ENCODE measurements at regions not wholly inside any gene's neighbourhood (a gene's known extent, or its start where the extent isn't known, plus 50 kb on each side); places are given as distances from the start of the nearest gene placed in this dataset.

- DNase-seq (ENCODE audit: low read depth, low spot score), result peak; percentile 1
Observed at GRCh38 chr17:71378036-71378435, 742.8 kb upstream of the SOX9 start.

GRCh38 chr17:71378741-71379140, 742.1 kb upstream of the SOX9 start:
- peak; percentile 18 for DNase-seq (ENCODE audit: low read depth, low spot score)

DNA sequence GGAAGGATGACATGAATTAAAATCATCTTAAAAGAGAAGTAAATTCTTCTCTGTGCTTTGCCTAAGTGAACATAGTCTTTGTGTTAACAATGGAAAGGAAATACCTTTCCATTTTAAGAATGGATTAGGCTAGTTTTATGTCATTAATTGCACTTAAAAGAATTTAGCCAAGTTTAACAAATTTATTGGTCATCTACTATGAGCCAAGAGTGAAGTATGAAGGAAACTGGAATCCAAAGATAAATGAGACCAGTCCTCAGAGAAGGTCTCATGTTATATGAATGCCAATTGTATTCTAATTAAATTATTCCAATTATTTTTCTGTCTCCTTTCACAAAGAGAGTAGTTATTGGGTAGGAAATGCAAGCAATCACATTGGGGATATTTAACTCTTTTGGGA, 741.3 kb upstream of the SOX9 start:
- no peak for DNase-seq (ENCODE audit: low read depth, low spot score)

GRCh38 chr17:71380535-71380934, 740.3 kb upstream of the SOX9 start:
- no peak for DNase-seq (ENCODE audit: low read depth, low spot score)

DNA sequence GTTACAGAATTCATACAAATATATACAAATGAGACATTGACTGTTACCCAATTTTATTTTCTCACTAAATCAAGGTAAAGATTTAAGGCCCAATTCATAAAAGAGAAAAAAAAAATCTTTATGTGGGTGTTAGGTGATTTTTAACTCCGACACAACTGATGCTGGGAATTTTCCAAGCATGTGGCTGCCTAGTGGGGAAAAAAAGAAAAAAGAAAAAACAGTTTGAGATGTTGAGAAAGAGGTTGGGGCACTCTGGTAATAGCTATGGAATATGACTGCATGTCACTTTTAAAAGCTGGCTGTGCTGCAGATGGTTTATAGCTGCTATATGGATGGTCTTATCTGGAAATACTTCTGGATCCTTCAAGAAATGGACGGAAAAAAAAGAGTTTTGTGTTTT, 739.9 kb upstream of the SOX9 start:
- no peak for DNase-seq (ENCODE audit: low read depth, low spot score)

GRCh38 chr17:71383091-71383490, 737.7 kb upstream of the SOX9 start:
- DNase-seq (ENCODE audit: low read depth, low spot score), result no peak

DNA sequence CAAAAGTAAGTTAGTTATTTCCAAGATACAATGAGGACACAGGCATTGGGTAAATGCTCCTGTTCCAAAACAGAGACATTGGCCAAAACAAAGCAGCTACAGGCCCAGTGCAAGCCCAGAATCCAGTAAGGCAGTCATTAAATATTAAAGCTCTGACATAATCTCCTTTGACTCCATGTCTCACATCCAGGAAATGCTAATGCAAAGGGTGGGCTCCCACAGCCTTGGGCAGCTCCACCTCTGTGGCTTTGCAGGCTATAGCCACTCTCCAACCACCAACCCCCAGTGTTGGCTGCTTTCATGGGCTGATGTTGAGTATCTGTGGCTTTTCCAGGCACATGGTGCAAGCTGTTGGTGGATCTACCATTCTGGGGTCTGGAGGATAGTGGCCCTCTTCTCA, 733.4 kb upstream of the SOX9 start:
- DNase-seq (ENCODE audit: low read depth, low spot score), result no peak

GRCh38 chr17:71392715-71393567, 727.9 kb upstream of the SOX9 start:
- no peak for DNase-seq (ENCODE audit: low read depth, low spot score)

DNA sequence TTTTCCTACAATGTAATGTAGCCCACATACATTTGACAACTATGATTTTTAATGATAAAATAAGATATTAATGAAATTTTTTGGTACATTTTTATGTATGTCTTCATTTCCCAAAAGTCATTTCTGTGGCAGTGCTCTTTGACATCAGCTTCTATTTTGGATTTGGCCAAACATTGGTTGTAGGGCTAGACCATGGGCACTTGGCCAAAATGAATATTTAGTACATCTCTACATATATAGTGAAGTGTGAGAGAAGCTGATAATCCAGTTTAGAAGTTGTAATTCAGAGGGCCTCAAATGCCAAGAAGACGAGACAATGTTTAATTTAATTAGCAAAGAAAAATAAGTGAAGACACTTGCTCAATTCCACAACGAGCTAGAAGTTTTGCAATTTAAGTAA, 724.9 kb upstream of the SOX9 start:
- DNase-seq (ENCODE audit: low read depth, low spot score), result no peak

DNA sequence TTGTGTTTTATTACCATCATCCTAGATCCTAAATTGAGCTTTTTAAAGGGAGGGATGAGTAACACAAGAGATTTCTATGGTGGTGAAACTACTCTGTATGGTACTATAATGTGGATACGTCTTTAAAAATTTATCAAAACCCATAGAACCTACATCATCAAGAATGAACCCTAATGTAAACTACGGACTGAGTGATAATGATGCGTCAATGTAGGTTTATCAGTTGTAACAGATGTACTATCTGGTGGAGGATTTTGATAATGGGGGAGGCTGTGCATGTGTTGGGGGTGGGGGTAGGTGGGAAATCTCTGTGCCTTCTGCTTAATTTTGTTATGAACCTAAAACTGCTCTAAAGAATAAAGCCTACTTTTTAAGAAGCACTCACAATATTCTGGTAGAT, 724.1 kb upstream of the SOX9 start:
- no peak for DNase-seq (ENCODE audit: low read depth, low spot score)

DNA sequence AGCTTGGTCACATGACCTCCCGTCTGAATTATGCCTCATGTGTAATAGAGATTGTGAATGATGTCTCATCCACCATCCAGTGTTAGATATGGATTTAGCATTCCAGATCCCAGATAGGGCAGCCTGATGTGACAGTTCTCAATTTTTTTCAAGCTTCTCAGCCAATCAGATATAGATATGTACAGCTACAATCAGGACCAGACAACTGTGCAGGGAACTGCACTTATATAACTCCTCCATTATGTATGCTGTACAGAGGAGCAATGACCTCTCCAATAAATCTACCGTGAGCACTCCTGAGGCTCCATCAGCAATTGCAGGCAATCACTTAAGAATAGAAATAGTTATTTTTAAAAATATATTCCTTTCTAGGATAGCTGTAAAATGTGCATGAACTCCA, 722.8 kb upstream of the SOX9 start:
- DNase-seq (ENCODE audit: low read depth, low spot score), result no peak

DNA sequence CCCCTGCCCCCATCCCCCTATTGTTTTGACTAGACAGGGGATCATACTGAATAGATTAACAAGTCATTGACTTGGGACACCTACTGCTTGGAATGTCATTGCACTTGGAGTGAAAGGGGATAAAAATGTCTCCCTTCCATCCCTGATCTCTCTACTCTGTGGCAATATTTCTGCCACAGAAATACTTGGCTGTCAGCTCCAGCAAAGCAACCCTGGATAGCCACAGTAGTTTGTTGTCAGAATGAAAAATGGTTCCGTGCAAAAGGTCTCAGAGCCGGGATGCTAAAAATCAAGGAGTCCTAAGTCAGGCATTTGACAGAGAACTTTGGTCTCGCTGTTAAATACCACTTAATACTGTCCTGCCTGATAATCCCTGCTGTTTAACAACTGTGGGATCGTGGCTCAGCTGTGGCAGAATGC, 722.0 kb upstream of the SOX9 start:
- peak; percentile 1 for DNase-seq (ENCODE audit: low read depth, low spot score)

DNA sequence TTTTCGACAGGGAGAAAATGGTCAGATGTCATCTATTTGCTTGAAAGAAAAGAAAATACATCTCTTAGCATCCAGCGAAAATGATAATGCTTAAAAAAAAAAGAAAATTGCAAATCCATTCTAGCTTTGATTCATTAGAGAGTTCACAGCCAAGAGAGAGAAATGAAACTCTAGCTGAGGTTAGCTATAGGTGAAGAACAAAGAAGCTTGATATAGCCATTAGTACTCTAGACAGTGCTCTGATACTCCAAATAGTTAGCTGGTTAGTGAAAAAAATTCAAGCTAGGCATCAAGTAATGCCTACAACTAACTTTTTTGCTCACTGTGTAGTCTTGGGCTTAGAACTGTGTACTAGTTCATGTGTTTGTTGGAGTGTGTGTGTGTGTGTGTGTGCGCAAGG, 721.6 kb upstream of the SOX9 start:
- no peak for DNase-seq (ENCODE audit: low read depth, low spot score)

DNA sequence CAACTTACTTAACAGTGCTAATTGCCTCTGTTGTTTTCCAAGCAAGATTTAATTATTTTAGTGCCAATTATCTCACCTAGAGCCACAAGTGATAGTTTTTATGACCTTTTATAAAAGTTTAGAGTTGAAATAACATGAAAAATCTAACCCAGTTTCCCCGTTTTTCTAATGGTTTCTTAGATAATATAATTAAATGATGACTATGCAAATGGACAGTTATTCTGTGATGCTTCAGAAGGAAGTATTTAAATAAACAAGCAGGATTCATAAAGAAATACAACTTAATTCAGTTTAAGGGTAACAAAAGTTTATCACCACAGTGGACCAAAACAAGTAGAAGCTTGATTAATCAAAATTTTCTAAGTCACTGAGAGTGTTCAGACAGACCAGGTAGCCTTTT, 721.2 kb upstream of the SOX9 start:
- no peak for DNase-seq (ENCODE audit: low read depth, low spot score)

GRCh38 chr17:71402007-71402406, 718.8 kb upstream of the SOX9 start:
- no peak for DNase-seq (ENCODE audit: low read depth, low spot score)

DNA sequence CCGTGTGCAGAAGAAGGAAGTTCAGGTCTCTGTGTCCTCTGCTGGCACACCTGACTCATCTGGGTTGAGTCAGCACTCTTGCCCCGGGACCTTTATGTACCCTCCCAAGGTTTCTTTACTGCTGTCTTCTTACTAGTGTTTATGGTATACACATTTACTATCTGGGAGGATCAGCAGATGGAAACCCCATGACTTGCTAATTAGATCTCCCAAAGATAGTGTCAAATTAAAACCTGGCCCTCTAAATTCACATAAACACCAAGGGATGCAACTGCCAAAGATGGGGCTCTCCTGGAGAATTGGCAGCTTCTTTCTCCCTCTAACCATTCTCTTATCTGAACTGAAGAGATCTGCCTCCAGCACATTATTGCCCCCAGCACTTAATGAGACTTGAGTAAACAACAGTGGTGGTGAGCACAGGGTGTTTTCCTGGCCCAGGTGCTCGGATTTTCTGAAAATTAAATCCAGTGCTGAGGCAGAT, 718.1 kb upstream of the SOX9 start:
- peak; percentile 35 for DNase-seq (ENCODE audit: low read depth, low spot score)

DNA sequence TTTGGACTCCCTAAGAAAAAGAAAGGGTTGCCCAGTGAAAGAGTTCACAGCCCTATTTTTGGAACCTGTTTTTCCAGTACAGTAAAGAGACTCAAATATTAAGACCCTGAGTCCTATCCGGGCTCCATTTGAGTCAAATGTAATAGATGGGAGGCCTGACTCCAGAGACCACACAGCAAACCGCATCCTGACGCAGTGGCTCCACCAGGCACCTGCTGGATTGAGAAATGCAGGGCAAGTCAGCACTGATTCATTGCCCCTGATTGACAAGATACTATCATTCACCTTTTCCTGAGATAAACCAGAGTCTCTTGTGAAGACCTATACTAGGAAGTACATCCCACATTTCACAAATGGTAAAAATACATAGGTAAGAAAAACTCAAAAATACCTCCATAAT, 715.7 kb upstream of the SOX9 start:
- DNase-seq (ENCODE audit: low read depth, low spot score), result no peak

GRCh38 chr17:71407981-71408380, 712.8 kb upstream of the SOX9 start:
- no peak for DNase-seq (ENCODE audit: low read depth, low spot score)

GRCh38 chr17:71409137-71409536, 711.7 kb upstream of the SOX9 start:
- no peak for DNase-seq (ENCODE audit: low read depth, low spot score)

- no peak for DNase-seq (ENCODE audit: low read depth, low spot score)
Observed at GRCh38 chr17:71409712-71410111, 711.1 kb upstream of the SOX9 start.

GRCh38 chr17:71412803-71413202, 708.0 kb upstream of the SOX9 start:
- DNase-seq (ENCODE audit: low read depth, low spot score), result no peak

GRCh38 chr17:71413935-71414334, 706.9 kb upstream of the SOX9 start:
- no peak for DNase-seq (ENCODE audit: low read depth, low spot score)

GRCh38 chr17:71417142-71417541, 703.7 kb upstream of the SOX9 start:
- no peak for DNase-seq (ENCODE audit: low read depth, low spot score)

- no peak for DNase-seq (ENCODE audit: low read depth, low spot score)
Observed at GRCh38 chr17:71422968-71423367, 697.9 kb upstream of the SOX9 start.
